ENCODE measurements at regions not wholly inside any gene's neighbourhood (a gene's known extent, or its start where the extent isn't known, plus 50 kb on each side); places are given as distances from the start of the nearest gene placed in this dataset.

DNA sequence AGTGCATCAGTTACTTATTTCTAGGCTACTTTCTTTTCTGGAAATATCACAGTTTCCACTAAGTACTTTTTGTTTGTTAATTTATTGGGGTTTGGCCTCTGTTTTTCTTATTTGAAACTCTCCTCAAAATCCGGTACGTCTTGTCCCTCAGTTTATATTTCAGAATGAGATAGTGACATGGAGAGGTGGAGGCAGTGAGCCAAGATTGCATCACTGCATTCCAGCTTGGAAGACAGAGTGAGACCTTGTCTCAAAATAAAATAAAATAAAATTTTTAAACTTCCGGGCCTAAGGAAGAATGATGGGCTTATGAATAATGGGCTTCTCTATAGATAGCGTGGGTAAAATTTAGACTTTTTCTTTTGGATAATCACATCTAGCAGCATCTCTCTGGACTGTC, 567.8 kb downstream of the TRIML1 start:
- no peak overlapping the region for H2AFZ ChIP-seq (ENCODE audit: low read length)
- no peaks in the 10 kb centered on the region for H3K9me2 ChIP-seq (replicated peaks; ENCODE audit: low read length)
- POLR2A ChIA-PET (ENCODE audit: unreplicated experiment) = no interaction called here
- CTCF ChIA-PET = no interaction called here
- no peaks in the 10 kb centered on the region for H4K20me1 ChIP-seq (ENCODE audit: low read length)
- H3K9ac ChIP-seq (ENCODE audit: low read length) = no peak overlapping the region
- H3F3A ChIP-seq (ENCODE audit: low read length, unreplicated experiment) = no peaks in the 10 kb centered on the region
- H3K4me1 ChIP-seq (ENCODE audit: insufficient read depth, low read length) = no peaks in the 10 kb centered on the region
- intact Hi-C loops (cut with micrococcal nuclease) = no loop called here
- TF ChIP-seq, protein P1, sequence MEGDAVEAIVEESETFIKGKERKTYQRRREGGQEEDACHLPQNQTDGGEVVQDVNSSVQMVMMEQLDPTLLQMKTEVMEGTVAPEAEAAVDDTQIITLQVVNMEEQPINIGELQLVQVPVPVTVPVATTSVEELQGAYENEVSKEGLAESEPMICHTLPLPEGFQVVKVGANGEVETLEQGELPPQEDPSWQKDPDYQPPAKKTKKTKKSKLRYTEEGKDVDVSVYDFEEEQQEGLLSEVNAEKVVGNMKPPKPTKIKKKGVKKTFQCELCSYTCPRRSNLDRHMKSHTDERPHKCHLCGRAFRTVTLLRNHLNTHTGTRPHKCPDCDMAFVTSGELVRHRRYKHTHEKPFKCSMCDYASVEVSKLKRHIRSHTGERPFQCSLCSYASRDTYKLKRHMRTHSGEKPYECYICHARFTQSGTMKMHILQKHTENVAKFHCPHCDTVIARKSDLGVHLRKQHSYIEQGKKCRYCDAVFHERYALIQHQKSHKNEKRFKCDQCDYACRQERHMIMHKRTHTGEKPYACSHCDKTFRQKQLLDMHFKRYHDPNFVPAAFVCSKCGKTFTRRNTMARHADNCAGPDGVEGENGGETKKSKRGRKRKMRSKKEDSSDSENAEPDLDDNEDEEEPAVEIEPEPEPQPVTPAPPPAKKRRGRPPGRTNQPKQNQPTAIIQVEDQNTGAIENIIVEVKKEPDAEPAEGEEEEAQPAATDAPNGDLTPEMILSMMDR (conservative IDR thresholded peaks at IDR 0.05; ENCODE audit: low read depth, low read length) = no peak
- TF ChIP-seq EZH2phosphoT487 (IDR thresholded peaks at IDR 0.05; ENCODE audit: borderline replicate concordance, low read length) (no peak), EZH2 (IDR thresholded peaks at IDR 0.05; ENCODE audit: low read length, unreplicated experiment) (no peak)
- no peaks in the 10 kb centered on the region for H3K27me3 ChIP-seq (ENCODE audit: low read length)
- DNase-seq (no peak), ATAC-seq (no peak)
- BruUV-seq (replicated peaks) = no TSS peak
- no peaks in the 10 kb centered on the region for H3K79me2 ChIP-seq (ENCODE audit: low read length)
- no peak overlapping the region for H3K4me3 ChIP-seq (ENCODE audit: low read length)
- H3K27ac ChIP-seq (ENCODE audit: low read length) = no peak overlapping the region
- H3K36me3 ChIP-seq (ENCODE audit: low read depth, low read length) = no peaks in the 10 kb centered on the region
- H3K9me3 ChIP-seq (ENCODE audit: low read length) = no peaks in the 10 kb centered on the region
- H3K4me2 ChIP-seq (ENCODE audit: low read length) = no peak overlapping the region

DNA sequence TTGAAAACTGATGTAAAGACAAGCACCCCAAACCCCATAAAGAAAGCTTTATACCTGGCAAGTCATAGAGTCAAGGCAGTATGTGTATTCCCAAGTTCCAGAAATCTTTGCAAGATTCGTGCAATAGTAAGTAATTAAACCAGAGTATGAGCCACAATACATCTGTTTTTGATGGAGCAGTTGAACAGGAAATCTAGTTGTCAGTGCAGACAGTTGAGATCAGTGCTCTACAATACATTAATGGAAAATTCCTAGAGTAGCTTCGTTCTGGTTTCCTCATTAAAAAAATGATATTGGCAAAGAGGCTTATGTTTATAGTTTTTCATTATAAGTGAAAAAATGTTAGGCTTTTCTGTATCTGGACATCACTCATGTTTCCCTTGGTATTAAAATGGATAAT, 575.3 kb downstream of the TRIML1 start:
- Histone ChIP-seq H3F3A (ENCODE audit: low read length, unreplicated experiment) (no peaks in the 10 kb centered on the region), H3K9me3 (ENCODE audit: low read length) (no peaks in the 10 kb centered on the region), H3K27ac (ENCODE audit: low read length) (no peak overlapping the region), H3K27me3 (ENCODE audit: low read length) (no peaks in the 10 kb centered on the region), H3K36me3 (ENCODE audit: low read depth, low read length) (no peaks in the 10 kb centered on the region), H4K20me1 (ENCODE audit: low read length) (no peaks in the 10 kb centered on the region), H3K9me2 (replicated peaks; ENCODE audit: low read length) (no peaks in the 10 kb centered on the region), H3K79me2 (ENCODE audit: low read length) (no peaks in the 10 kb centered on the region), H2AFZ (ENCODE audit: low read length) (no peak overlapping the region), H3K4me1 (ENCODE audit: insufficient read depth, low read length) (no peaks in the 10 kb centered on the region), H3K9ac (ENCODE audit: low read length) (no peak overlapping the region), H3K4me2 (ENCODE audit: low read length) (no peak overlapping the region), H3K4me3 (ENCODE audit: low read length) (no peak overlapping the region)
- POLR2A ChIA-PET (ENCODE audit: unreplicated experiment) = no interaction called here
- intact Hi-C loops (cut with micrococcal nuclease) = no loop called here
- DNase-seq = no peak
- TF ChIP-seq EZH2phosphoT487 (IDR thresholded peaks at IDR 0.05; ENCODE audit: borderline replicate concordance, low read length) (no peak), EZH2 (IDR thresholded peaks at IDR 0.05; ENCODE audit: low read length, unreplicated experiment) (no peak)
- TF ChIP-seq, protein P1 (conservative IDR thresholded peaks at IDR 0.05; ENCODE audit: low read depth, low read length) = no peak
- ATAC-seq = no peak
- no TSS peak for BruUV-seq (replicated peaks)
- CTCF ChIA-PET = no interaction called here

DNA sequence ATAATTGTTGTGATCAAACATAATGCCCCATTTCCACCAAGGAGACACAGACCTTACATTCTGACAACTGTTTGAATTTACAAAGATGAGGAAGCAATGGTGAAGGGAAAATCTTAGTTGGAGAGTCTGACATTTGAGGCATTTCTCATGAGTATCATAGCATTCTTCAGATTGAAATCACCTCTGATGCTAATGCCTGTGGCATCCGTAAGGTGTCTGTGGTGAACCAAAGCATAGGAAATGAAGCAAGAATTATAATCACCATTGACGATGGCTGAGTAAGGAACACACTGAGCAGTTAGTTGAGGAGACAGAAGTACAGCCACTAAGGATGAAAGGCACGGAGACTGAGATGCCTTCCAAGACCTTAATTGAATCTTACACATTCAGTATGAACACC, 575.7 kb downstream of the TRIML1 start:
- no peaks in the 10 kb centered on the region for H3F3A ChIP-seq (ENCODE audit: low read length, unreplicated experiment)
- no peak for DNase-seq
- H3K9ac ChIP-seq (ENCODE audit: low read length) = no peak overlapping the region
- TF ChIP-seq, protein P1 (conservative IDR thresholded peaks at IDR 0.05; ENCODE audit: low read depth, low read length) = no peak
- TF ChIP-seq EZH2 (IDR thresholded peaks at IDR 0.05; ENCODE audit: low read length, unreplicated experiment) = no peak
- no peak for TF ChIP-seq EZH2phosphoT487 (IDR thresholded peaks at IDR 0.05; ENCODE audit: borderline replicate concordance, low read length)
- no peak overlapping the region for H3K4me2 ChIP-seq (ENCODE audit: low read length)
- no peaks in the 10 kb centered on the region for H3K79me2 ChIP-seq (ENCODE audit: low read length)
- CTCF ChIA-PET = no interaction called here
- H3K9me3 ChIP-seq (ENCODE audit: low read length) = no peaks in the 10 kb centered on the region
- H3K4me1 ChIP-seq (ENCODE audit: insufficient read depth, low read length) = no peaks in the 10 kb centered on the region
- no TSS peak for BruUV-seq (replicated peaks)
- POLR2A ChIA-PET (ENCODE audit: unreplicated experiment) = no interaction called here
- no peak overlapping the region for H3K27ac ChIP-seq (ENCODE audit: low read length)
- H3K27me3 ChIP-seq (ENCODE audit: low read length) = no peaks in the 10 kb centered on the region
- H2AFZ ChIP-seq (ENCODE audit: low read length) = no peak overlapping the region
- no peak overlapping the region for H3K4me3 ChIP-seq (ENCODE audit: low read length)
- no peaks in the 10 kb centered on the region for H3K36me3 ChIP-seq (ENCODE audit: low read depth, low read length)
- no peak for ATAC-seq
- intact Hi-C loops (cut with micrococcal nuclease) = no loop called here
- no peaks in the 10 kb centered on the region for H3K9me2 ChIP-seq (replicated peaks; ENCODE audit: low read length)
- H4K20me1 ChIP-seq (ENCODE audit: low read length) = no peaks in the 10 kb centered on the region

Data from PC-3 (cell line).